Glomerular endothelial cell (primary cell): ENCODE measurements at regions not wholly inside any gene's neighbourhood (a gene's known extent, or its start where the extent isn't known, plus 50 kb on each side); places are given as distances from the start of the nearest gene placed in this dataset.
"Not testable (repeated sequence)": the region's sequence is repeated elsewhere in the genome, so short reads cannot be mapped to it uniquely, and the experiment has no call there.

Experiments
- DNase-seq: peaks from one replicate; pipeline ENCODE4 v3.0.0-alpha.2; 2011; ENCODE audit warnings: low read depth, low spot score; ENCODE audit errors: extremely low read depth

DNA sequence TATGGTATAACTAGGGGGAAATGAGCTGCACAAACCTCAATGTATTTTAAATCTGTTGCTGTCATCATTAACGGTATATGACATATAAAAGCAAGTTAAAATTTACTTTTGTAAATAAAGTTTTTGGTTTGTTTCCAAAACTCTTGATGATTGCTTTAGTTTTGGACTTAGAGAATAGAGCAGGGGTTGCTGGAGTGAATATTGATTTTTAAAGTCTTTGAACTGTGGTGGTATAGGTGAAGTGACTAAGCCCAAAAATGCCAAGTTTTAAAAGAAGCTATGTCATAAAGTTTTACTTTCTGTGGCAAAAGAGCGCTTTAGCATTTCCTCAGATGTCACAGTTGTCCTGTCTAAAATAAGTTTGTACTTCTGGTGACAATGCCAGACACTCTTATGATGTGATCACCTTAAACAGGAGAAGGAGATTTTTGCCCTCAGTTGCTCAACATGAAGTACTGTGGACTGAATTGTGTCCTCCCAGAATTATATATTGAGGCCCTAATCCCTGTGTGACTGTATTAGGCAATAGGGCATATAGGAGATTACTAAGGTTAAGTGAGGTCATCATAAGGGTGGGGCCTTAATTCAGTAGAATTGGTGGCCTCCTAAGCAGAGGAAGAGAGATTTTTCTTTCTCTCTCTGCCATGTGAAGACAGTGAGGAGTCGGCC, 175.2 kb upstream of the PLGLB1 start:
- DNase-seq = not testable (repeated sequence)

DNA sequence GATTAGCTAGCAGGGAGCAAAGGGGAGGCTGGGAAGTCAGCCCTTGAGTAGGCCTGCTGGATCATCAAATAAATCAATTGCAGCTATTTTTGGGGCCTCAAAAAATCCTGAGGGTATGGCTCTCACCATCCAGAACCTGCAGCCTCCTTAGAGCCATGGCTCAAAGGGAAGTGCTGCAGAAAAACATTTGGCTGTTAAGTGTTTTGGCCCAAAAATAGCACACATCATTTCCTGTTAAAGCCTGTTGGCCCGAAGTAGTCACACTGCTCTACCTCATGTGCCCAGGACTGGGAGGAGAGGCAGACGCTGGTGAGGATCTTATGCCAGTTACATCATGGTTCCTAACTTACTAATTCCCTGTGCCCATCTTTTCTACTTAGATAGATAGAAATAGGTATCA, 176.8 kb upstream of the PLGLB1 start:
- not testable (repeated sequence) for DNase-seq

DNA sequence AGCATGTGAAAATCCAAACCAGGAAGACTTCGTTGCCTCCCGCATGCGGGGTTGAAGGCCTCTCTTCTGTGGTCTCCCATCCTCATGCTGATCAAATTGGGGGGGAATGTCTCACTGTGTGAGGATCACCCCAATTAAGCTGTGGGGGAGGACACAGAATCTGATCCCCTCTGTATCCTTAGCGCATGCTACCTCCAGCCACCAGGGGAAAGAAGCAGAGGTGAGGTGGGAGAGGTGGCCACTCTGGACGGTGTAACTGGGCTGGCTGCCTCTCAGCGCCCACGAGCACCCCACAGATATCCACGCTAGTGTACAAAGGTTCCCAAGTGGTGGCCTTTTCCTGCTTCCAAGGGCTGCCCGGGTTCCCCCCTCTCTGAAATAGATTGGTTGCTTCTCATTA, 177.6 kb upstream of the PLGLB1 start:
- not testable (repeated sequence) for DNase-seq

DNA sequence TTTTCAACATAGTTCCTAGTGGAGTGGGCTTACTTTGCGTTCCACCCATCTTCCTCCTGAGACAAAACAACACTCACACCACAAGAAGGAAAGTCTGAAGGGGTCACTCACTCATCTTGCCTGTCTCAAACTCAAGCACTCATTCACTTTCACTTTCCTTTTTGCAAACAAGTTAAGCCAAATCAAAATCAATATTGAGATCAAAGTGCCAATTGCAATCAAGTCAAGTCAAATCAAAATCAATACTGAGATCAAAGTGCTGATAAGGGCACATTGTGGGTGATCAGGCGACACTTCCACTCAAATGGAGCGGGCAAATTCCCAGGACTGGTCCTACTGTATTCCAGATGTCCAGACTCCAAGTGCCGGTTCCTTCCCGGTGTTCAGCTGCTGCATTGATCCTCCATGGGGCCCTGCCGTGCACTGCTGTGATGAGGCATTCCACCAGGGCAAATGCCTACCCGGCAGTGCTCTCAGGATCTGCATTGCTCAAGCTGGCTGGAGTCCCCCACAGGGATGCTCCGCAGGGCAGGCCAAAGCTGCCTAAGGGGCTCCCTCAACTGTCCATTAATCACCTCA, 183.0 kb upstream of the PLGLB1 start:
- not testable (repeated sequence) for DNase-seq

DNA sequence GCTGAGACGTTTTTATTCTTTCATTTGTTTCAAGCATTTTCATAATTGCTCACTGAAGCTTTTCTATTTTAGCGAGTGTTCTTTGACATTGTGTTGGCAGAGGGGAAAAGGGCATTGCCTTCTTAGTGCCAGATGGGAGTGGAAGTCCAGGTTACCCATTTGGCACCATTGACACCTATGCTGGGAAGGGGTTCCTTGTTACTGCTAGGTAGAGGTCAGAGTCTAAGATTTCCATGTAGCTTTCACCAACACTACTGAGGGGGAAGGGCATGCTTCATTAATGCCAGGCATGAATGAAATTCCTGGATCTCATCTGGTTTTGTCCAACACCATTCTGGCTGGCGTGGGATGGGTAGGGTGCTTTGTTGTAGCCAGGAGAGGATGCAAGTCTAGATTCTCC, 191.3 kb upstream of the PLGLB1 start:
- not testable (repeated sequence) for DNase-seq

DNA sequence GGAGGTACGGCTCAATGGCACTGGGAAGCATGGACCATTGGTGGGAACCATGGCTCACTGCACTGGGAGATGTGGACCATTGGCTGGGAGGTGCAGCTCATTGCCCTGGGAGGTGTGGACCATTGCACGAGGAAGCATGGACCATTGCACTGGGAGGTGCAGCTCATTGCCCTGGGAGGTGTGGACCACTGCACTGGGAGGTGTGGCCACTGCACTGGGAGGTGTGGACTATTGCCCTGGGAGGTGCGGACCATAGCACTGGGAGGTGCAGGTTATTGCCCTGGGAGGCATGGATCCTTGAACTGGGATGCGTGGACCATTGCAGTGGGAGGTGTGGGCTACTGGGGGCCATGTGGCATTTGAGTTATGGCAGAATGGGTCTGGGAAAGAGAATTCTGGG, 195.4 kb upstream of the PLGLB1 start:
- not testable (repeated sequence) for DNase-seq

DNA sequence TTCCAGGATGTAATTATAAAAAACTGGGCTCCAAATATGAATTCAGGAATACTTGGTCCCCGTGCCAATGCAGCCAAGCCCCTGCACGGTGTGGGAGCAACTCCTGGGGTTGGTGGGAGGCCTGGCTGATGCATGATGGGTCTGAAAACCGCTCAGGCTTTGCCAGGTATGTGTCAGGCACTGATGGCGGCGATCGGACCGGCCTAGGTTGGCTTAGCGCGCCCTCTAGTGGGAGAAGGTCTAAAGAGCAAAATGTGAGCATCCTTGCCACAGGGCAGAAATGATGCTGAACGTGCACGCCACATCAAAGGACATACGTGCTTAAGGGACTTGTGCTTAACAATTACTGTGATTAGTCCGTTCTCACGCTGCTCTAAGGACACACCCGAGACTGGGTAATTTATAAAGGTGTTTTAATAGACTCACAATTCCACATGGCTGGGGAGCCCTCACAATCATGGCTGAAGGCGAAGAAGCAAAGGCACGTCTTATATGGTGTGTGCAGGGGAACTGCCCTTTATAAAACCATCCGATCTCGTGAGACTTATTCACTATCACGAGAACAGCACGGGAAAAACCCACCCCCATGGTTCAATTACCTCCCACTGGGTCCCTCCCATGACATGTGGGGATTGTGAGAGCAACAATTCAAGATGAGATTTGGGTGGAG, 196.2 kb upstream of the PLGLB1 start:
- not testable (repeated sequence) for DNase-seq

DNA sequence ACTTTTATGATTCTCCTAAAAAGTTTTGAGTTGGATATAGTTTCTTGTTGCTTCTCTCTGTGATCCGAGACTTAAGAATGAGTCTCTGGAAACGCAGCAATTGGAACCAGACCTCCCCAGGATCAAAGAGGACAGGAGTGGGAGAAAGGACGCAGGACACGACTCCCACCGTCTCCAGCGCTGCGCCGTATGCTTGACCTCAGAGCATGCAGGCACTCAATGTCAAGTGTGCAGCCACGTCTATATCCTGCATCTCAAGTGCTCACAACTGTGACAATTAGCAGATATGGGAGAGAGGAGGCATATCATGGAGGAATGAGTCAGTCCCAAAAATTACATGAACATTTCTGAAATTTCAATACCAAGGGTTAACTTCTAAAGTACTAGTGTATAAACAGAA, 199.0 kb upstream of the PLGLB1 start:
- not testable (repeated sequence) for DNase-seq

DNA sequence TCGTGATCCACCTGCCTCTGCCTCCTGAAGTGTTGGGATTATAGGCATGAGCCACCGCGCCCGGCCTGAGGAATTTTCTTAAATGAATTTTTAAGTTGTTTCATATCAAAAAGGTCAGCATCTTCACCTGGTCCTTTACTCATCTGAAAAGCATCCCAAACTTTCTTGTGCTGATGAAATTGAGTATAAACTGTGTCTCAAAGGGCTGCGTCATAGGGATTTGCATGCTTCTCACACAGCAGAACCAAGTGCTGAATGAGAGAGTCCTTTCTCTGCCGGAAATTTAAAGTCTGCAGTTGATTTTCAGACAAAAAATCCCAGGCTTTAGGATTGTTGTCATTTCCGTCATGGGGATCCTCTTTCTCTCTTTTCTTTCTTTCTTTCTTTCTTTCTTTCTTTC, 200.5 kb upstream of the PLGLB1 start:
- not testable (repeated sequence) for DNase-seq

DNA sequence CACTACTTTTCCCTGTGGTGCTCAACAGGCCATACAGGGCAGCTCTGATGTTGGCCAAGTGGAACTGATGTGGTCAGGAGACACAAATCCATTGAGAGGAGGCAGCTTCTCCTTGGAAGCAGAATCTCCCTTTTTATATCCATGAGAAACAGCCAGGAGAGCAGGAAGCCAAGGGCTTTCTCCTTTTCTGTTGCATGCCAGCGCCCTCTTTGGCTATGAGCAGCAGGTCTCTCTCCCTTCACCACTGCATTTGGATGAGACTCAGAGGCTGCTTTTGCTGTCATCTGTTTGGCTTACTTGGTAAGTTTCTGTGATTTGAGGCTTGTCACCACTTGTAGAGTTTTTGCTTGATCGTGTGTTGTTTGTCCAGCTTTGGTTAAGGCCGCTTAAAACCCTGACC, 202.2 kb upstream of the PLGLB1 start:
- DNase-seq = not testable (repeated sequence)

DNA sequence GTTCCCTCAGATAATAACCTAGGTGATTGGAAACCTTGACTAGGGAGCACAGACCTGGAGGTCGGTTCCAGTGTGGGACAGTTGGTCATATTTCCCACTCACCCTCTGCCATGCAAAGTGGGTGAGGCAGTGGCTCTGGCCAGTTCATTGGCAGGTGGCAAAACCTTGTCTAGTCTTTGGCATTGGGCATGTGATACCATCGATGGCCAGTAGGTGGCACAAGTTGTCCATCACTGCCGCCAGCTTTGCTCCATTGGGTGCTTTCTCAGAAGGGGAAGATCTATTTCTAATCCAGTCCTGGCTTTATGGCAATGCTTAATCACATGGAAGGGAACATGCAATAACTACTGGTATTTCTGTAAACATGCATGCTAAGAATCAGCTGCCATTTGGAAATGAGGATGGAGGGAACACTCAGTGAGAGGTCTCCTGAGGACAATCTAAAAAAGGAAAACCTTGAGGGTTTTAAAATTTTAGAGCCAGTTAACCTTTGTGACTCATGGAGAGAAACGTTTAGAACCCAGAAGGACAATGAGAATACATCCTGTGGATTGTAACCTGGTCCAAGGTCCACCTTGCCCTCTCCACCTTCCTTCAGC, 207.5 kb upstream of the PLGLB1 start:
- peak; percentile 2 for DNase-seq

DNA sequence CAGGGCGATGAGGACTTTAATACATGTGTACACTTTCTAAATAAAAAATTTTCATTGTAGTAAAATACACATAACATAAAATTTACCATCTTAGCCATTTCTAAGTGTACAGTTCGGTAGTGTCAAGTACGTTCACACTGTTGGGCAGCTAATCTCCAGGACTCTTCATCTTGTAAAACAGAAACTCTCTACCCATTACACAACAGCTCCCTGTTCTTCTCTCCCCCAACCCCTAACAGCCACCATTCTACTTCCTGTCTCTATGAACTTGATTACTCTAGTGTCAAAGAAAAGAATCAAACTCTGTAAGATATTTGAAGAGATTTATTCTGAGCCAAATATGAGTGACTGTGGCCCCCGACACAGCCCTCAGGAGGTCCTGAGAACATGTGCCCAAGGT, 208.3 kb upstream of the PLGLB1 start:
- DNase-seq = not testable (repeated sequence)

DNA sequence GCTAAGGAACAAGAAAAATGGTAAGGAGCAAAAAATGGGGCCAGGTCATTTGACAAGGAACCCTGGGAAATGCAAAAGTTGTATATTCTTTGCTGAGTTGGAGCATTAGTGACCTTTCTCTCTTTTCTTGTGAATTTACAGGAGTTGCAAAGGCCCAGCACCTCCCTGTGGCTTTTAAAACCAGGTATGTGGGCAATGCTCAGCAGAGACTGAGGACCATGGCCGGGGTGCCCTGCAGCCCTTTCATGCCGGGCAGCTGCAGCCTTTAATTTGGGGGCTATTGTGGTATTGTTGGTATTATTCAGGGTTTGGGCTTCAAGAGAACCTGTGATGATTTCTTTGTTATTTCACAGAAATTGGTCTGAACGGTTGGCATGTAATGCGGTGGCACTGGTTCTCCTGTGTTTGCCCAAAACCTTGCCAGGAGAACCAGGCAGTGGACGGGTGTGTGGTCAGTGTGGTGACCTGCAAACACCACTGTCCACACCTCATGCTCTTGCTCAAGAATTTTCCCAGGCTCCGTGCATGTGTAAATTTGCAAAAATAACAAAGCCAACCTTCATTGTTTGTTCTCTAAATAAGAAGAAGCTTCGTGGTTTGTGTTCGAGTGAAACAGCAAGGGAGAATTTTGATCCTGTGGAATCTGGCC, 213.8 kb upstream of the PLGLB1 start:
- DNase-seq = not testable (repeated sequence)

DNA sequence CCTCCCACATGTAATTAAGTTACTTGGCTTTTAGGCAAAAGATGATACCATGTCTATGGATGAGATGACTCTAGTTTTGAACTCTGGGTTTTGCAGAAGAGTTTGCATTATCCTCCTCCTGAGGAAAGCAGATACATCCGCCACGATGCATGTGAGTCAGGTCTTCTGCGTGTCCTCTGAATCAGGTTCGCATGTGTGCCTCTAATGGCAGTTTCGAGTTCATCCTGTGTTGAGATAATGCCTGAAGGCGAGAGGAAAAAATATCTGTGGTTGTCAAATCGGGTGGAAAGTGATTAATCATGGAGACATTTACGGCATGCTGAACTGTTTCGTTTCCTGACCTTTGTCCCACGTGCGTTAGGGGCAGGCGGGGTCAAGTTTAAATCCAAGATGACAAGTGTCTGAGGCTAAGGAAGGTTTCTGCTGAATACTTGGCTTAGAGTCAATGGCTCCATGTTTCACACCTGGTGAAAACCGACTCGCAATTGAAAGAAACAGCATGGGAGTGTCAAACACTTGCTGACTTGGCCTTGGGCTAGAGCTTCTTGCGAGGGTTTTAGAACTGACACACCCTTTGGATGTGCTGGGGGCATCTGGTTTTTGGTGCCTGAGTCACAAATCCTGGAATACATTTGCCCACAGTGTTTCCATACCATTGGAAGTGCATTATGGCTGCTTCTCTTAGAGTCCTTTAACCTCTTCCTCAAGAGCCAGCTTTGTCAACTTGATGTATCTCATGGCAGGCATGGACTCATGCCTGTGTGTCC, 216.1 kb upstream of the PLGLB1 start:
- DNase-seq = not testable (repeated sequence)

DNA sequence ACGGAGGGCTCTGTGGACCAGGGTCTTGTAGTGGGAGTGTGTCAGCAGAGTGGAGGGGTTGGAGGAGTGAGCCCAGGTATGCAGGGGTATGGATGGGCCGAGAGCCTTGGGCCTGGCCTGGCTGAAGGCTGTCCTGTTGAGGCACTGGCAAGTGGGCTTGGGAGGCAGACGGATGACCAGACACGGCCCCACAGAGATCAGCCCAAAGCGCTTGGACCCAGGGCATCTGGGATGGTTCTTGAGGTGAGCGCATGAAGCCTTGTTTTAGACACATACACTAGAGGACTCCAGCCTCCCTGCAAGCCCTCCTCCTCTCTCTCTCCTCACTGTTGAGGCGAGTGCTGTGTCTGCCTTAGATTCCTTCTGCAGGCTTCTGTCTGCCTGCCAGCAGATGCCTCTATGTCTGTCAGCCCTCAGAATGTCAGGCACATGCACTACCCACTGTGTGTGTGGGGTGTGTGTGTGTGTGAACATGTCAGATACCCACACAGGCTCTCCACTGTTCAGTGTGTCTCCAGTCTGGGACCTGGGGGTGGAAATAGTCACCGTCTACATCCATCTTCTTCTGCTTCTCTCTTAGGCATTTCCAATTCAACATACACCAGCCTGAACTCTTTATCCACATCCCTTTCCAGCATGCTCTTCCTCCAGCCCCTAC, 218.0 kb upstream of the PLGLB1 start:
- DNase-seq = not testable (repeated sequence)

DNA sequence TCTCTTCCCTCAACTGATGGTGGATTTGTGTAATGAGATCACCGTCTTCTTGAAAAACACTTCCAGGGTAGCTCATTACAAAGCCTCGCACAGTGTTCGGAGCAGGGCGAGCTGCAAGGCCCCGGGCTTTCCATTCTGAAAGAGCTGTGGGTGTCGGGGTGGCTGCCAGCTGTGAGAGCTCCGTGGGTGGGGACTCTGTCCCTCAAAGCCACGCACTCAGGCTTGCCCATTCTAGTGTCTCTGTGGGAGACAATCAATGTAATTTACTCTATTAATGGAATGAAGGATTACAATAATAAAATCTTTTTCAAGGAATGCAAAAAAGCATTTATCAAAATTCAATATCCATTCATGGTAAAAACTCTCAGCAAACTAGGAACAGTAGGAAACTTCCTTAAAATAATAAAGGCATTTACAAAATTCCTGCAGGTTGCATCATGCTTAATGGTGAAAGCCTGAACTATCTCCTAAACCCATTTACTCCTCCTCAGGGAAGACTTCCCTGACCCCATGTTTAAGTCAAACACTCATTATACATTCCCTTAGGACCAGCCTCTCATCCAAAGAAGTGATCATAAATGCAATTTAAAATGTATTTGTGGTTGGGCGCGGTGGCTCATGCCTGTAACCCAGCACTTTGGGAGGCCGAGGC, 224.5 kb upstream of the PLGLB1 start:
- not testable (repeated sequence) for DNase-seq

DNA sequence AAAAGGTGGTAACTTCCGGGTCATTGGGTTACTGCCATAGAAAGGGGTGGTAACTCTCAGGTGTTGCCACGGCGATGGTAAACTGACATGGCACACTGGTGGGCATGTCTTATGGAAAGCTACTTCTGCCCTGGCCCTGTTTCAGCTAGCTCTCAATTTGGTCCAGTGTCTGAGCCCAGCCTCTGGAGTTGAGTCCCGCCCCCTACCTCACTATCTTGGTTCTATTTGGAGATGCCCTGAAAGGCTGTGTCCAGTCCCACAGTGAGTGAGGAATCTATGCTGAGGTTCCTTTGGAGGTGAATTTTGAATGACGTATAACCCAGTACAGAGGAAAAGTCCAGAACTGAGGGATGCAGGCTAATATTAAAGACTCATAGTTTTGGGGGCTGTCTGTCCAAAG, 230.4 kb upstream of the PLGLB1 start:
- not testable (repeated sequence) for DNase-seq

DNA sequence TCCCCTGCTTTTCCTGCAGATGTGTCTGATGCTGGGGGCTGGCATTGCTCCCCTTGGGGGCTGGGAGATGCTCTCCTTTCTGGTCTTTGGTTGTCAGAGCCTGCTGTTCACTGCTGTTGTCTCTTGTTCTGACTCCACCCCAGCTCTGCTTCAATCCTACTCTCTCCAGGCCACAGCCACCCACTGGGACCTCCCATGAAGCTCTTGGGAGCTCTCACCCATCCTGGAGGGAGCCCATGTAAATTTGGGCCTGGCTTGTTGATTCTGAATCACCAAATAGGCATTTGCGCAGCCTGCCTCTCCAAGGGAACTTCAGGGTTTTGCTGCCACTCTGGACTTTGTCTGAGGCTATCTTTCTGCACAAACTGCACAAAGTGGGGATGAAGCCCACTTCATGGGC, 232.9 kb upstream of the PLGLB1 start:
- not testable (repeated sequence) for DNase-seq

DNA sequence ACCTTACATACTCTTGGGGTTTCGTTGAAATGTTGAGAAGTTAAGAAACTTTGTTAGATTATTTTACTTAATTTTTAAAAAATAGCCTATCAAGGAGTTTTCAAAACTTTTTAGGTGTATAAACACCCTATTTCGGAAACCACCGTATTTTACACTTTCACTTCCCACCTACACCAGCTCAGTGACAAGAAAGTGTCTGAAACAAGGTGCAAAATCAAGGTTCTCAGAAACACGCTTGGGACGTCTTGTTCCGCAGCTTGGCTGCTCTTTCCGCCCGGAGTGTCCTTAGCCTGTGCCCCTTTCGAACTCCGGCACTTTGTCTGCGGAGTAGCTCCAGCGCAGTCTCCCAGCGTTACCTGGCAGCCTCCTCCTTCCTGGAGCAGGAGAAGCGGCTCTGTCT, 233.8 kb upstream of the PLGLB1 start:
- DNase-seq = not testable (repeated sequence)
